H1 (cell line): ENCODE measurements at regions not wholly inside any gene's neighbourhood (a gene's known extent, or its start where the extent isn't known, plus 50 kb on each side); places are given as distances from the start of the nearest gene placed in this dataset.

Source experiments
- CTCF ChIA-PET: fragments of 300-600 bp; sonication (Branson Sonifier 250); formaldehyde crosslinking; loops from one replicate; lab custom pipeline; 2021; ENCODE audit not compliant: partially characterized antibody; lab: Charles Lee
- POLR2A ChIA-PET: fragments of 300-600 bp; sonication (Branson Sonifier 250); formaldehyde crosslinking; loops from one replicate; lab custom pipeline; 2021; ENCODE audit warnings: inconsistent platforms; ENCODE audit not compliant: partially characterized antibody; lab: Charles Lee
- DNase-seq, 2 experiments: peaks; one replicate each; pipeline versions ENCODE4 v3.0.0 to v3.0.0-alpha.2; 2010 to 2022; ENCODE audit warnings: low spot score in 2 of 2, low read depth in 1 of 2, mixed read lengths in 1 of 2
- FAIRE-seq: peaks from 2 replicates; lab custom pipeline; 2011; peaks lifted over from hg19 to GRCh38; lab: Jason Lieb, UNC
- H2AFZ ChIP-seq: 2 replicates; pipeline ENCODE4 v1.8.1; 2012; ENCODE audit warnings: low read length, inconsistent platforms
- H2AK5ac ChIP-seq: 2 replicates; pipeline ENCODE4 v1.6.1; 2013; ENCODE audit warnings: low read depth, low read length
- H2BK120ac ChIP-seq: replicated peaks from 2 replicates; pipeline ENCODE3; 2013; ENCODE audit warnings: low read depth, low read length, inconsistent platforms
- H2BK12ac ChIP-seq: 2 replicates; pipeline ENCODE4 v1.6.1; 2013; ENCODE audit warnings: low read depth, low read length
- H2BK15ac ChIP-seq: 2 replicates; pipeline ENCODE4 v1.6.1; 2013; ENCODE audit warnings: low read length
- H2BK20ac ChIP-seq: 2 replicates; pipeline ENCODE4 v1.6.1; 2013; ENCODE audit warnings: low read length
- H2BK5ac ChIP-seq: 2 replicates; pipeline ENCODE4 v1.6.1; 2013; ENCODE audit warnings: low read depth, low read length
- H3K14ac ChIP-seq: 2 replicates; pipeline ENCODE4 v1.6.1; 2013; ENCODE audit warnings: inconsistent platforms; ENCODE audit not compliant: insufficient read length
- H3K18ac ChIP-seq: 2 replicates; pipeline ENCODE4 v1.6.1; 2013; ENCODE audit warnings: low read length; ENCODE audit errors: extremely low read depth
- H3K23ac ChIP-seq: 2 replicates; pipeline ENCODE4 v1.6.1; 2013; ENCODE audit warnings: inconsistent platforms; ENCODE audit not compliant: insufficient read length
- H3K23me2 ChIP-seq: 2 replicates; pipeline ENCODE4 v1.6.1; 2013; ENCODE audit warnings: low read depth, low read length
- H3K27ac ChIP-seq: 2 replicates; pipeline ENCODE4 v1.6.1; 2011; ENCODE audit warnings: low read depth, low read length, inconsistent platforms
- H3K27me3 ChIP-seq, 4 experiments: replicated peaks in 1 of 4; 1 replicate in 1 of 4; 2 replicates in 3 of 4; pipeline versions ENCODE4 v1.6.1 to v1.8.1; 2011 to 2013; ENCODE audit warnings: low read length in 3 of 4, mild to moderate bottlenecking in 3 of 4, inconsistent platforms in 2 of 4, mixed read lengths in 2 of 4, moderate library complexity in 1 of 4; ENCODE audit not compliant: control insufficient read depth in 3 of 4, insufficient read depth in 3 of 4; ENCODE audit errors: extremely low read depth in 1 of 4
- H3K36me3 ChIP-seq, 4 experiments: 2 replicates each; pipeline versions ENCODE4 v1.6.1 to v1.8.1; 2011 to 2013; ENCODE audit warnings: mild to moderate bottlenecking in 4 of 4, low read length in 3 of 4, moderate library complexity in 2 of 4, control low read depth in 1 of 4, inconsistent platforms in 1 of 4; ENCODE audit not compliant: insufficient read depth in 4 of 4, control insufficient read depth in 2 of 4
- H3K4ac ChIP-seq: replicated peaks from 2 replicates; pipeline ENCODE3; 2013; ENCODE audit warnings: low read length, low read depth, mixed read lengths, inconsistent platforms; ENCODE audit not compliant: insufficient read length
- H3K4me1 ChIP-seq, 4 experiments: replicated peaks in 1 of 4; 1 replicate in 1 of 4; 2 replicates in 3 of 4; pipeline versions ENCODE4 v1.6.1 to v1.8.1; 2011 to 2013; ENCODE audit warnings: low read length in 3 of 4, inconsistent platforms in 2 of 4, mixed read lengths in 1 of 4; ENCODE audit not compliant: insufficient read depth in 4 of 4, control insufficient read depth in 3 of 4
- H3K4me2 ChIP-seq, 2 experiments: 2 replicates each; pipeline versions ENCODE4 v1.6.1 to v1.8.1; 2011 to 2013; ENCODE audit warnings: low read depth in 2 of 2, low read length in 2 of 2, control low read depth in 1 of 2, inconsistent platforms in 1 of 2, mild to moderate bottlenecking in 1 of 2; ENCODE audit not compliant: insufficient read depth in 1 of 2
- H3K4me3 ChIP-seq, 4 experiments: fragments of 200-600, 300-600 bp in 1 of 4; sonication (generic), shearing (Covaris generic), sonication (Bioruptor Twin) in 1 of 4; 2 replicates each; pipeline versions ENCODE4 v1.5.1 to v1.8.1; 2011 to 2016; ENCODE audit warnings: low read length in 4 of 4, low read depth in 3 of 4, control low read depth in 2 of 4, inconsistent platforms in 2 of 4, mild to moderate bottlenecking in 2 of 4, mixed read lengths in 1 of 4, moderate library complexity in 1 of 4; ENCODE audit not compliant: insufficient read depth in 2 of 4; ENCODE audit errors: extremely low read depth in 1 of 4
- H3K56ac ChIP-seq: replicated peaks from 2 replicates; pipeline ENCODE3; 2013; ENCODE audit warnings: low read depth, mild to moderate bottlenecking, mixed read lengths, low read length, inconsistent platforms; ENCODE audit not compliant: insufficient read length
- H3K79me1 ChIP-seq: 2 replicates; pipeline ENCODE4 v1.6.1; 2013; ENCODE audit warnings: low read depth, low read length, control low read depth
- H3K79me2 ChIP-seq, 2 experiments: 2 replicates each; pipeline versions ENCODE4 v1.6.1 to v1.8.1; 2012 to 2013; ENCODE audit warnings: low read length in 2 of 2, mild to moderate bottlenecking in 2 of 2, inconsistent platforms in 1 of 2; ENCODE audit not compliant: insufficient read depth in 2 of 2, control insufficient read depth in 1 of 2
- H3K9ac ChIP-seq, 4 experiments: replicated peaks in 1 of 4; 1 replicate in 1 of 4; 2 replicates in 3 of 4; pipeline versions ENCODE4 v1.6.1 to v1.8.1; 2011 to 2013; ENCODE audit warnings: low read depth in 3 of 4, low read length in 3 of 4, control low read depth in 2 of 4, mild to moderate bottlenecking in 2 of 4, moderate library complexity in 2 of 4, inconsistent platforms in 1 of 4; ENCODE audit errors: extremely low read depth in 1 of 4
- H3K9me3 ChIP-seq, 2 experiments: 2 replicates each; pipeline versions ENCODE4 v1.6.1 to v1.8.1; 2012 to 2013; ENCODE audit warnings: mild to moderate bottlenecking in 2 of 2, moderate library complexity in 2 of 2, control low read depth in 1 of 2, inconsistent platforms in 1 of 2, low read depth in 1 of 2, low read length in 1 of 2, mixed read lengths in 1 of 2; ENCODE audit not compliant: insufficient read depth in 2 of 2
- H4K20me1 ChIP-seq, 2 experiments: replicated peaks in 1 of 2; 2 replicates each; pipeline versions ENCODE3 to v1.8.1; 2011 to 2013; ENCODE audit warnings: inconsistent platforms in 2 of 2, low read length in 2 of 2, mild to moderate bottlenecking in 1 of 2; ENCODE audit not compliant: insufficient read depth in 2 of 2, control insufficient read depth in 1 of 2
- H4K5ac ChIP-seq: 2 replicates; pipeline ENCODE4 v1.6.1; 2013; ENCODE audit warnings: low read length, low read depth, mixed read lengths, inconsistent platforms; ENCODE audit not compliant: insufficient read length
- H4K8ac ChIP-seq: 2 replicates; pipeline ENCODE4 v1.8.0; 2013; ENCODE audit warnings: mild to moderate bottlenecking, moderate library complexity, low read length, inconsistent platforms; ENCODE audit not compliant: insufficient read depth; ENCODE audit errors: extremely low read depth
- H4K91ac ChIP-seq: replicated peaks from 2 replicates; pipeline ENCODE3; 2013; ENCODE audit warnings: low read length, mixed read lengths, inconsistent platforms; ENCODE audit not compliant: insufficient read length
- TAF1 ChIP-seq: IDR thresholded peaks from 2 replicates; pipeline ENCODE4 v1.6.1; 2011; ENCODE audit warnings: mild to moderate bottlenecking, low read depth, low read length
- WGBS, 2 experiments: shearing (Covaris generic) in 1 of 2; methylation state at CpG; one replicate each; pipeline versions ENCODE4 v1.1.6 to v1.1.7; 2013 to 2015; ENCODE audit warnings: low lambda C conversion rate in 2 of 2, mixed read lengths in 2 of 2, inconsistent platforms in 1 of 2, low coverage in 1 of 2, missing lambda C conversion rate in 1 of 2; ENCODE audit not compliant: insufficient replicate concordance in 2 of 2, insufficient coverage in 1 of 2, insufficient read length in 1 of 2; ENCODE audit errors: extremely low coverage in 1 of 2, missing lambda C conversion rate in 1 of 2; 5-methylcytosine and 5-hydroxymethylcytosine counted together

- Histone ChIP-seq H3K27ac (no peak overlapping the region), H3K56ac (no peak overlapping the region), H3K4ac (no peak overlapping the region), H3K14ac (no peak overlapping the region), H3K4me2 (no peak overlapping the region), H4K8ac (no peak overlapping the region; the same call in 1 of the 2 replicates), H2BK20ac (no peak overlapping the region), H3K36me3 (no peaks in the 10 kb centered on the region), H3K79me1 (no peaks in the 10 kb centered on the region), H2BK5ac (no peak overlapping the region), H2BK120ac (no peak overlapping the region), H3K18ac (no peak overlapping the region), H2AK5ac (no peak overlapping the region), H2BK12ac (no peak overlapping the region), H4K91ac (no peak overlapping the region), H3K9me3 (no peaks in the 10 kb centered on the region), H4K20me1 (no peaks in the 10 kb centered on the region), H2AFZ (no peak overlapping the region), H3K23me2 (no peaks in the 10 kb centered on the region), H3K9ac (no peak overlapping the region), H2BK15ac (no peak overlapping the region), H3K23ac (no peak overlapping the region), H3K4me3 (no peak overlapping the region), H3K4me1 (no peaks in the 10 kb centered on the region), H3K79me2 (no peaks in the 10 kb centered on the region), H4K5ac (no peak overlapping the region), H3K27me3 (no peaks in the 10 kb centered on the region)
- ChIA-PET CTCF (interaction anchor here (0.9 to 1.2 kb wide), 2 partner anchors 53 to 439 kb away, joined by 3 read pairs; no protein-coding TSS in a partner anchor), POLR2A (no interaction called here)
- 93% methylated on average over 3 of the region's 3 CpGs; no CpG with 5 or more reads in 1 of the 2 experiments for WGBS, 2 experiments
- FAIRE-seq (no peak), DNase-seq (no peak)
- TF ChIP-seq TAF1 = no peak
Observed at GRCh38 chr12:58978717-58979116, 58.4 kb upstream of the LRIG3 start.
